Gastrocnemius medialis (tissue), 4 donors: ENCODE measurements at regions not wholly inside any gene's neighbourhood (a gene's known extent, or its start where the extent isn't known, plus 50 kb on each side); places are given as distances from the start of the nearest gene placed in this dataset.

Experiments used
- POLR2A ChIP-seq, 2 donors: fragments of 450-650 bp; IDR thresholded peaks; one replicate each; pipeline ENCODE4 v1.6.1; 2017; ENCODE audit warnings: antibody characterized with exemption in 2 of 2, mild to moderate bottlenecking in 2 of 2, moderate library complexity in 2 of 2
- TF ChIP-seq, protein P1 (sequence below), 5 experiments: fragments of 450-650 bp in 3 of 5; fragments of 200-600 bp in 2 of 5; sonication (generic) in 2 of 5; IDR thresholded peaks in 4 of 5; conservative IDR thresholded peaks in 1 of 5; 1 replicate in 4 of 5; 2 replicates in 1 of 5; pipeline ENCODE4 v1.5.1; 2016 to 2019; ENCODE audit warnings: antibody characterized with exemption in 5 of 5, mild to moderate bottlenecking in 3 of 5, moderate library complexity in 3 of 5

DNA sequence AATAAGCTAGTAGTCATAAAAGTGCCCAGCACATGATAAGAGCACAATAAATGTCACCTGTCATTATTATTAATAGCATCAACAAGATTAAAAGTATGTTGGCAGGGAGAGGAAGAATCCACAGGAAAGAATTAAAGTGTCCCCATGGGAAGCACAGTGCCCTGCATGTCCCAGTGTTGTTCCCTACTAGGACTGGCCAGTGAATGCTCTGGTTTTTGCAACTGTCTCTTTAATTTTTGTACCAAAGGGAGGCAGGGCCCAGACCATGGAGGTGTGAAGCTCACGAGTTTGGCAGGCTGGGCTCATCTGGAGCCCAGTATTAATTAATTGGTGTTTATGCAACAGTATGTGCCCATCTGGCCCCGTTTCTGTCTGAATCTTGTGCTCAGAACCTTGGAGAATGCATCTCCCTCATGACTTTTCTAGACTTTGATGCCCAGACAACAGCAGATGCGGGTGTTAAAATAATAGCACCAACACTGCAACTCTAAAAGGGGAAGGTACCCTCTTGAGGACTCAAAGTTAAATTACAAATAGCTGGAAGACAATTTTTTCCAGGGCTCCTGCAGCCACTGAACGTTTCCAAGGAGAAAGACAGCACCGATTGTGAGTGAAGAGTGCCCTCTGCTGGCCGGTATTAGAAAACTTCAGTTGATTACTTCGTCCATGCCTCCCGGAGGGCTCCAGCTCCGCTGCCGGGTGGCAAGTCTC is 71.9 kb upstream of the SPATA12 start:
- no peak for TF ChIP-seq POLR2A (IDR thresholded peaks at IDR 0.05)
- TF ChIP-seq, protein P1, sequence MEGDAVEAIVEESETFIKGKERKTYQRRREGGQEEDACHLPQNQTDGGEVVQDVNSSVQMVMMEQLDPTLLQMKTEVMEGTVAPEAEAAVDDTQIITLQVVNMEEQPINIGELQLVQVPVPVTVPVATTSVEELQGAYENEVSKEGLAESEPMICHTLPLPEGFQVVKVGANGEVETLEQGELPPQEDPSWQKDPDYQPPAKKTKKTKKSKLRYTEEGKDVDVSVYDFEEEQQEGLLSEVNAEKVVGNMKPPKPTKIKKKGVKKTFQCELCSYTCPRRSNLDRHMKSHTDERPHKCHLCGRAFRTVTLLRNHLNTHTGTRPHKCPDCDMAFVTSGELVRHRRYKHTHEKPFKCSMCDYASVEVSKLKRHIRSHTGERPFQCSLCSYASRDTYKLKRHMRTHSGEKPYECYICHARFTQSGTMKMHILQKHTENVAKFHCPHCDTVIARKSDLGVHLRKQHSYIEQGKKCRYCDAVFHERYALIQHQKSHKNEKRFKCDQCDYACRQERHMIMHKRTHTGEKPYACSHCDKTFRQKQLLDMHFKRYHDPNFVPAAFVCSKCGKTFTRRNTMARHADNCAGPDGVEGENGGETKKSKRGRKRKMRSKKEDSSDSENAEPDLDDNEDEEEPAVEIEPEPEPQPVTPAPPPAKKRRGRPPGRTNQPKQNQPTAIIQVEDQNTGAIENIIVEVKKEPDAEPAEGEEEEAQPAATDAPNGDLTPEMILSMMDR (IDR thresholded peaks at IDR 0.05 in 4 of 5, conservative IDR thresholded peaks at IDR 0.05 in 1 of 5): peak; percentile 62 to 86 (median 77)
